ENCODE measurements at regions not wholly inside any gene's neighbourhood (a gene's known extent, or its start where the extent isn't known, plus 50 kb on each side); places are given as distances from the start of the nearest gene placed in this dataset.

DNA sequence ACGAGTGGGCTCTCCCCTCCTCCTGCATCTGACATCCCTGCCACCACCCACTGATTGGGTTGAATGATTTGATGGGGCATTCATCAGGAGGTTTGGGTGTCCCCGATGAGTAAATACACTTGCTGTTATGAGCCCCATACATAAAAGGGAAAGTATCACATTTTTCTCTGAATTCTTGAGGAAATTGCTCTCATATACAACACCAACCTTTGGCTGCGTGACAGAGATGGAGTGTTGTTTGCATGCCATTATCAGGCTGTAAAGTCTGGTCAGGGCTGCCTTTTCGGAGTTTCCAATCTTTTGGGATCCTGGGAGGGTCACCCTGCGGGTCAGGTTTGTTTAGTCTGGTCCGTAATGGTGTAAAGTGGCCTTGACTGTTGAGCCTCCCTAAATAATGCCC lies 227.9 kb upstream of the SPRED2 start:
- H3K27ac ChIP-seq (replicated peaks) = no peak overlapping the region
- no peak overlapping the region for H3K4me3 ChIP-seq (replicated peaks; ENCODE audit: insufficient read depth, low read length)
- no peak for DNase-seq (ENCODE audit: low read depth in 1 of 2, low spot score in 1 of 2)
- peaks cover 3% of the 10 kb centered on the region for H3K27me3 ChIP-seq (ENCODE audit: insufficient read depth, poor library complexity, severe bottlenecking)
- TF ChIP-seq SPI1 (IDR thresholded peaks at IDR 0.05; ENCODE audit: borderline replicate concordance, low read depth) (no peak), GABPA (IDR thresholded peaks at IDR 0.05; ENCODE audit: low read depth) (no peak), POLR2AphosphoS5 (IDR thresholded peaks at IDR 0.05; ENCODE audit: low read depth) (no peak), REST (IDR thresholded peaks at IDR 0.05; ENCODE audit: insufficient replicate concordance, low read depth) (no peak), CTCF (IDR thresholded peaks at IDR 0.05; ENCODE audit: insufficient read depth, low read length) (no peak)

DNA sequence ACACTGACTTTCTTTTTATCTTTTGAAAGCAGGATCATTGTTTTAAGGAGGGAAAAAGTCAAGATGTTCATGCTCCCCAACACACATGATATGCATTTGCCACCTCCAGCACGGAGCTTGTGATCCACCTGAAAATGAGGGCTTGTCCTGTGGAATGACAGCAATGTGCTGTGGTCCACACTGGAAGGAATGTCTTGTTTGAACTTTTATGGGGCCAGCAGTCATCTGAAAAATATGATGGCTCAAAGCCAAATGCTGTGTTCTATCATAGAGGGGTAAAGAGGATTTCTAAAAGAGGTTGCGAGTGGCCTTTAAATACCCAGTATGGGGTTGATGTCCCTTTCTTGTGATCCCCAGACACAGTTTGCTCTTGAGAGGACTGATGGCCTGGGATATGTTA lies 226.5 kb upstream of the SPRED2 start:
- no peak for DNase-seq (ENCODE audit: low read depth in 1 of 2, low spot score in 1 of 2)
- H3K27ac ChIP-seq (replicated peaks) = no peak overlapping the region
- no peak overlapping the region for H3K4me3 ChIP-seq (replicated peaks; ENCODE audit: insufficient read depth, low read length)
- TF ChIP-seq GABPA (IDR thresholded peaks at IDR 0.05; ENCODE audit: low read depth) (no peak), CTCF (IDR thresholded peaks at IDR 0.05; ENCODE audit: insufficient read depth, low read length) (no peak), SPI1 (IDR thresholded peaks at IDR 0.05; ENCODE audit: borderline replicate concordance, low read depth) (no peak), REST (IDR thresholded peaks at IDR 0.05; ENCODE audit: insufficient replicate concordance, low read depth) (no peak), POLR2AphosphoS5 (IDR thresholded peaks at IDR 0.05; ENCODE audit: low read depth) (no peak)
- H3K27me3 ChIP-seq (ENCODE audit: insufficient read depth, poor library complexity, severe bottlenecking) = peaks cover 3% of the 10 kb centered on the region

GRCh38 chr2:65658266-65658665 lies 225.9 kb upstream of the SPRED2 start:
- Histone ChIP-seq H3K27me3 (ENCODE audit: insufficient read depth, poor library complexity, severe bottlenecking) (peaks cover 3% of the 10 kb centered on the region), H3K4me3 (replicated peaks; ENCODE audit: insufficient read depth, low read length) (no peak overlapping the region), H3K27ac (replicated peaks) (no peak overlapping the region)
- DNase-seq (ENCODE audit: low read depth in 1 of 2, low spot score in 1 of 2) = no peak
- TF ChIP-seq GABPA (IDR thresholded peaks at IDR 0.05; ENCODE audit: low read depth) = no peak
- no peak for TF ChIP-seq SPI1 (IDR thresholded peaks at IDR 0.05; ENCODE audit: borderline replicate concordance, low read depth)
- no peak for TF ChIP-seq CTCF (IDR thresholded peaks at IDR 0.05; ENCODE audit: insufficient read depth, low read length)
- no peak for TF ChIP-seq REST (IDR thresholded peaks at IDR 0.05; ENCODE audit: insufficient replicate concordance, low read depth)
- no peak for TF ChIP-seq POLR2AphosphoS5 (IDR thresholded peaks at IDR 0.05; ENCODE audit: low read depth)

Measured in HL-60 (cell line).